SK-N-SH (cell line): ENCODE measurements at regions not wholly inside any gene's neighbourhood (a gene's known extent, or its start where the extent isn't known, plus 50 kb on each side); places are given as distances from the start of the nearest gene placed in this dataset.

Experiments
- CTCF ChIA-PET: fragments of 300-600, 350-600 bp; formaldehyde crosslinking; extraction: SDS; loops from one replicate; lab custom pipeline; 2021; lab: Yijun Ruan, JAX
- POLR2A ChIA-PET: fragments of 350-600 bp; sonication (Branson Sonifier 250); formaldehyde crosslinking; extraction: SDS; loops from one replicate; lab custom pipeline; 2020; ENCODE audit warnings: antibody characterized with exemption, inconsistent platforms; lab: Yijun Ruan, JAX
- DNase-seq: peaks from one replicate; pipeline ENCODE4 v3.0.0; 2012
- H2AFZ ChIP-seq: fragments of 200-600 bp; sonication (generic); 2 replicates; pipeline ENCODE4 v1.8.1; 2016; ENCODE audit warnings: antibody characterized with exemption, mild to moderate bottlenecking, low read depth
- H3F3A ChIP-seq: fragments of 200-600 bp; sonication (generic); replicated peaks from 2 replicates; pipeline ENCODE3; 2016; ENCODE audit warnings: antibody characterized with exemption, mild to moderate bottlenecking; ENCODE audit not compliant: insufficient read depth
- H3K27ac ChIP-seq, 2 experiments: fragments of 200-500 bp in 1 of 2; fragments of 200-600 bp in 1 of 2; sonication (Bioruptor generic) in 1 of 2; sonication (generic), shearing (Covaris generic) in 1 of 2; 2 replicates each; pipeline versions ENCODE4 v1.5.1 to v1.6.1; 2014 to 2016; ENCODE audit warnings: low read depth in 2 of 2, inconsistent platforms in 1 of 2, low read length in 1 of 2, mild to moderate bottlenecking in 1 of 2, mixed read lengths in 1 of 2
- H3K27me3 ChIP-seq: fragments of 200-600 bp; sonication (generic), shearing (Covaris generic); 2 replicates; pipeline ENCODE4 v1.6.1; 2016; ENCODE audit warnings: mixed run types; ENCODE audit not compliant: insufficient read depth
- H3K36me3 ChIP-seq, 2 experiments: fragments of 200-500 bp in 1 of 2; fragments of 200-600 bp in 1 of 2; sonication (Bioruptor generic) in 1 of 2; sonication (generic) in 1 of 2; replicated peaks in 1 of 2; 2 replicates each; pipeline versions ENCODE3 to v1.5.1; 2014 to 2016; ENCODE audit warnings: low read length in 1 of 2, mild to moderate bottlenecking in 1 of 2; ENCODE audit not compliant: insufficient read depth in 2 of 2, control insufficient read depth in 1 of 2
- H3K4me1 ChIP-seq, 2 experiments: fragments of 200-500 bp in 1 of 2; fragments of 200-600 bp in 1 of 2; sonication (Bioruptor generic) in 1 of 2; sonication (generic), shearing (Covaris generic) in 1 of 2; 2 replicates each; pipeline versions ENCODE4 v1.5.1 to v1.6.1; 2014 to 2016; ENCODE audit warnings: low read depth in 1 of 2, low read length in 1 of 2, mixed run types in 1 of 2; ENCODE audit not compliant: insufficient read depth in 2 of 2, control insufficient read depth in 1 of 2
- H3K4me2 ChIP-seq: fragments of 200-600 bp; sonication (generic), shearing (Covaris generic); 2 replicates; pipeline ENCODE4 v1.6.1; 2017; ENCODE audit warnings: mixed run types
- H3K4me3 ChIP-seq, 2 experiments: fragments of 200-500 bp in 1 of 2; fragments of 200-600 bp in 1 of 2; sonication (Bioruptor generic) in 1 of 2; sonication (generic), shearing (Covaris generic) in 1 of 2; 2 replicates each; pipeline versions ENCODE4 v1.5.1 to v1.8.1; 2014 to 2016; ENCODE audit warnings: low read depth in 2 of 2, inconsistent platforms in 1 of 2, low read length in 1 of 2, mild to moderate bottlenecking in 1 of 2, mixed read lengths in 1 of 2, moderate library complexity in 1 of 2
- H3K79me2 ChIP-seq: fragments of 200-600 bp; sonication (generic); 2 replicates; pipeline ENCODE4 v1.8.1; 2017; ENCODE audit warnings: mild to moderate bottlenecking; ENCODE audit not compliant: insufficient read depth
- H3K9ac ChIP-seq: fragments of 200-600 bp; sonication (generic); 2 replicates; pipeline ENCODE4 v1.6.1; 2017; ENCODE audit warnings: mixed run types
- H3K9me2 ChIP-seq: fragments of 200-600 bp; sonication (generic); 2 replicates; pipeline ENCODE4 v1.6.1; 2017; ENCODE audit warnings: mixed run types
- H3K9me3 ChIP-seq: fragments of 200-600 bp; sonication (generic); 2 replicates; pipeline ENCODE4 v1.6.1; 2017; ENCODE audit warnings: mixed run types, mild to moderate bottlenecking, moderate library complexity
- H4K20me1 ChIP-seq: fragments of 200-600 bp; sonication (generic); 2 replicates; pipeline ENCODE4 v1.6.1; 2017; ENCODE audit warnings: mild to moderate bottlenecking, mixed run types; ENCODE audit not compliant: insufficient read depth
- ELF1 ChIP-seq: IDR thresholded peaks from 2 replicates; pipeline ENCODE4 v1.4.0; 2012
- EP300 ChIP-seq, 2 experiments: IDR thresholded peaks; 2 replicates each; pipeline versions ENCODE4 v1.4.0 to v1.6.1; 2012; ENCODE audit warnings: borderline replicate concordance in 1 of 2, low read depth in 1 of 2, low read length in 1 of 2
- GATA2 ChIP-seq: sonication (generic); formaldehyde crosslinking; IDR thresholded peaks from 2 replicates; pipeline ENCODE4 v1.5.0; 2020; ENCODE audit warnings: mild to moderate bottlenecking, missing genetic modification reagents
- NRF1 ChIP-seq: IDR thresholded peaks from 2 replicates; pipeline ENCODE4 v1.6.1; 2012; ENCODE audit warnings: low read depth, mild to moderate bottlenecking, low read length
- POLR2AphosphoS5 ChIP-seq: IDR thresholded peaks from 2 replicates; pipeline ENCODE4 v1.6.1; 2012; ENCODE audit warnings: low read depth, low read length
- RFX5 ChIP-seq: IDR thresholded peaks from 2 replicates; pipeline ENCODE4 v1.6.1; 2012; ENCODE audit warnings: mild to moderate bottlenecking, improper control_type of control experiment, low read length
- SIN3A ChIP-seq: IDR thresholded peaks from 2 replicates; pipeline ENCODE4 v1.6.1; 2012; ENCODE audit warnings: low read depth, mild to moderate bottlenecking, low read length, moderate library complexity, borderline replicate concordance
- SMC3 ChIP-seq: IDR thresholded peaks from 2 replicates; pipeline ENCODE4 v1.6.1; 2012; ENCODE audit warnings: low read depth, low read length, improper control_type of control experiment
- TAF1 ChIP-seq: IDR thresholded peaks from 2 replicates; pipeline ENCODE4 v1.6.1; 2012; ENCODE audit warnings: low read depth, mild to moderate bottlenecking, low read length, moderate library complexity, borderline replicate concordance
- WGBS: methylation state at CpG from one replicate; pipeline ENCODE4 v1.1.6; 2017; ENCODE audit warnings: low lambda C conversion rate; 5-methylcytosine and 5-hydroxymethylcytosine counted together
- TF ChIP-seq, protein P1 (sequence below): IDR thresholded peaks from 2 replicates; pipeline ENCODE4 v1.4.0; 2012; ENCODE audit warnings: low read depth, borderline replicate concordance
- TF ChIP-seq, protein P2 (sequence below): fragments of 200-600 bp; sonication (generic); IDR thresholded peaks from 2 replicates; pipeline ENCODE4 v1.6.1; 2017; ENCODE audit warnings: antibody characterized with exemption, mild to moderate bottlenecking, moderate library complexity
- TF ChIP-seq, protein P3 (sequence below): IDR thresholded peaks from 2 replicates; pipeline ENCODE4 v1.4.0; 2012; ENCODE audit warnings: low read depth
- TF ChIP-seq, protein P4 (sequence below): fragments of 150-350 bp; IDR thresholded peaks from 2 replicates; pipeline ENCODE4 v1.6.1; 2016; ENCODE audit warnings: mild to moderate bottlenecking, low read depth, low read length
- TF ChIP-seq, protein P5 (sequence below): IDR thresholded peaks from 2 replicates; pipeline ENCODE4; 2012
- TF ChIP-seq, protein P6 (sequence below): fragments of 150-350 bp; IDR thresholded peaks from 2 replicates; pipeline ENCODE4 v1.6.1; 2017; ENCODE audit warnings: antibody characterized with exemption, low read length, low read depth, borderline replicate concordance

DNA sequence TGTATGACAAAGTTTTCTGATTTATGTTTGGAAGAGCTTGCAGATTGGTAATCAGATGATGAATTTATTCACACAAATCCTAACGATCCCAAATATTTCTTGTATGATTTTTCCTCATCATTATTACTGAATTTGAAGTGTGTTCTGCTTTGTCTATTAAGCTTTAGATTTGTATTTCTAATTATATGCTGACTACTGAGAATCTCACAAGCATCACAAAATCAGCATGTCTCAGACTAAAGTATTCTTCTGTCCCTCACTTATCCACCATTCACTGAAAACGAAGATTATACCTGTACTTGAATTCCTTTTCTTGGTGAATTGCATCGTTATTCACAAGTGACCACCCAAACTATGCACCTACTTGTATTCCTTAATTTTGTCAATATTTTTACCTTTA lies 796.3 kb upstream of the MAP3K7 start:
- WGBS = 2% methylated on average over 3 of the region's 3 CpGs
- Histone ChIP-seq H3K4me3 (no peak overlapping the region), H3K9me3 (no peaks in the 10 kb centered on the region), H3K4me1 (no peaks in the 10 kb centered on the region), H3F3A (no peaks in the 10 kb centered on the region), H3K79me2 (no peaks in the 10 kb centered on the region), H3K4me2 (no peak overlapping the region), H3K36me3 (no peaks in the 10 kb centered on the region), H3K27me3 (no peaks in the 10 kb centered on the region), H3K9me2 (no peaks in the 10 kb centered on the region), H4K20me1 (no peaks in the 10 kb centered on the region), H3K27ac (no peak overlapping the region), H3K9ac (no peak overlapping the region), H2AFZ (no peak overlapping the region)
- TF ChIP-seq, protein P1, sequence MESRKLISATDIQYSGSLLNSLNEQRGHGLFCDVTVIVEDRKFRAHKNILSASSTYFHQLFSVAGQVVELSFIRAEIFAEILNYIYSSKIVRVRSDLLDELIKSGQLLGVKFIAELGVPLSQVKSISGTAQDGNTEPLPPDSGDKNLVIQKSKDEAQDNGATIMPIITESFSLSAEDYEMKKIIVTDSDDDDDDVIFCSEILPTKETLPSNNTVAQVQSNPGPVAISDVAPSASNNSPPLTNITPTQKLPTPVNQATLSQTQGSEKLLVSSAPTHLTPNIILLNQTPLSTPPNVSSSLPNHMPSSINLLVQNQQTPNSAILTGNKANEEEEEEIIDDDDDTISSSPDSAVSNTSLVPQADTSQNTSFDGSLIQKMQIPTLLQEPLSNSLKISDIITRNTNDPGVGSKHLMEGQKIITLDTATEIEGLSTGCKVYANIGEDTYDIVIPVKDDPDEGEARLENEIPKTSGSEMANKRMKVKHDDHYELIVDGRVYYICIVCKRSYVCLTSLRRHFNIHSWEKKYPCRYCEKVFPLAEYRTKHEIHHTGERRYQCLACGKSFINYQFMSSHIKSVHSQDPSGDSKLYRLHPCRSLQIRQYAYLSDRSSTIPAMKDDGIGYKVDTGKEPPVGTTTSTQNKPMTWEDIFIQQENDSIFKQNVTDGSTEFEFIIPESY = no peak
- no peak for TF ChIP-seq RFX5
- TF ChIP-seq, protein P2, sequence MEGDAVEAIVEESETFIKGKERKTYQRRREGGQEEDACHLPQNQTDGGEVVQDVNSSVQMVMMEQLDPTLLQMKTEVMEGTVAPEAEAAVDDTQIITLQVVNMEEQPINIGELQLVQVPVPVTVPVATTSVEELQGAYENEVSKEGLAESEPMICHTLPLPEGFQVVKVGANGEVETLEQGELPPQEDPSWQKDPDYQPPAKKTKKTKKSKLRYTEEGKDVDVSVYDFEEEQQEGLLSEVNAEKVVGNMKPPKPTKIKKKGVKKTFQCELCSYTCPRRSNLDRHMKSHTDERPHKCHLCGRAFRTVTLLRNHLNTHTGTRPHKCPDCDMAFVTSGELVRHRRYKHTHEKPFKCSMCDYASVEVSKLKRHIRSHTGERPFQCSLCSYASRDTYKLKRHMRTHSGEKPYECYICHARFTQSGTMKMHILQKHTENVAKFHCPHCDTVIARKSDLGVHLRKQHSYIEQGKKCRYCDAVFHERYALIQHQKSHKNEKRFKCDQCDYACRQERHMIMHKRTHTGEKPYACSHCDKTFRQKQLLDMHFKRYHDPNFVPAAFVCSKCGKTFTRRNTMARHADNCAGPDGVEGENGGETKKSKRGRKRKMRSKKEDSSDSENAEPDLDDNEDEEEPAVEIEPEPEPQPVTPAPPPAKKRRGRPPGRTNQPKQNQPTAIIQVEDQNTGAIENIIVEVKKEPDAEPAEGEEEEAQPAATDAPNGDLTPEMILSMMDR = no peak
- ChIA-PET CTCF (no interaction called here), POLR2A (no interaction called here)
- DNase-seq = no peak

DNA sequence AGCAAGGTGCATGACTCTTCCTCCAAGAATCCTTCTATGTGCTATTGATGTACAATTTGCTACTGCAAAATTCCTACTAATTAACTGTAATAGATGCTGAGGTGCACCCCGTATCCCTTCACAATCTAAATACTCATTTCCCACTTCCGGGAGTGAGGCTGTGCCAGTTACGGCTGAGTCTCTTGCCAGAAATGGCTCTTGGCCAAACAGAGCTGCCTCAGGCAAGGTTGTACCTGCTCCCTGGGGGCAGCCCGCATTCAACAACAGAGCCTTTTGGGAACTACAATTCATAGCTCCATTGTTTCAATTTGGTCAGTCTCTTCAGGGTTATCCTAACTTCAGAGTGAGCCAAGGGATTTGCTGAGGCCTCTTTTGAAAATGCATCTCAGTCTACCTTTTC lies 789.8 kb upstream of the MAP3K7 start:
- H3K27ac ChIP-seq = no peak overlapping the region
- H3K9ac ChIP-seq = no peak overlapping the region
- no peak overlapping the region for H3K4me3 ChIP-seq
- no peaks in the 10 kb centered on the region for H3K36me3 ChIP-seq
- H3K9me3 ChIP-seq = no peaks in the 10 kb centered on the region
- DNase-seq = no peak
- H3K9me2 ChIP-seq = no peaks in the 10 kb centered on the region
- H3K4me2 ChIP-seq = no peak overlapping the region
- no peaks in the 10 kb centered on the region for H3F3A ChIP-seq
- WGBS = 11% methylated on average over 3 of the region's 4 CpGs
- POLR2A ChIA-PET = no interaction called here
- no peak for TF ChIP-seq EP300 (IDR thresholded peaks at IDR 0.05; ENCODE audit: borderline replicate concordance in 1 of 2, low read depth in 1 of 2, low read length in 1 of 2)
- no peak for TF ChIP-seq ELF1
- TF ChIP-seq TAF1 = no peak
- no peak overlapping the region for H2AFZ ChIP-seq
- CTCF ChIA-PET = no interaction called here
- no peaks in the 10 kb centered on the region for H3K79me2 ChIP-seq
- no peaks in the 10 kb centered on the region for H3K4me1 ChIP-seq
- H3K27me3 ChIP-seq = no peaks in the 10 kb centered on the region
- H4K20me1 ChIP-seq = no peaks in the 10 kb centered on the region

DNA sequence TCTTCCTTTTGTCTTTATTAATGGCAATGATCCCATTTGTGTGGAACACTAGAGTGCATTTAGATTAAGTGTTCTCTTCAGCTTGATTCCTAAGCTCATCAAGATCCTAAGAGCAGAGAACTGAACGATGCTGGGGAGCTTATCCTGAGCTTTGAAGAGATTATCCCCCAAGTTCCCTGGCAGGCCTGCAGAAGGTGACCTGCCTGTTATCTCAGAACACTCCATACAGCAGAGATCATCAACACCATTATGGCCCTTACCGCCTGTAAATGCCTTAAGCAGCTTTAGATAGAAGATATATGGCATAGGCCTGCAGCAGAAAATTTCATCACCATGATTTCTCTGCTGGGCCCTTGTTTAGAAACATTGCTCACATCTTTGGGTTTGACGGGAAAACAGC lies 779.9 kb upstream of the MAP3K7 start:
- no peaks in the 10 kb centered on the region for H3K9me3 ChIP-seq
- no peaks in the 10 kb centered on the region for H3K27me3 ChIP-seq
- no peaks in the 10 kb centered on the region for H4K20me1 ChIP-seq
- H3K4me3 ChIP-seq = no peak overlapping the region
- no peaks in the 10 kb centered on the region for H3F3A ChIP-seq
- no peak for DNase-seq
- H3K79me2 ChIP-seq = no peaks in the 10 kb centered on the region
- POLR2A ChIA-PET = no interaction called here
- CTCF ChIA-PET = interaction anchor here (1.3 kb wide), 1 partner anchor 23 kb away, joined by 3 read pairs; no protein-coding TSS in a partner anchor
- H3K4me1 ChIP-seq = no peaks in the 10 kb centered on the region
- H3K9ac ChIP-seq = no peak overlapping the region
- no peak overlapping the region for H3K4me2 ChIP-seq
- no peak overlapping the region for H2AFZ ChIP-seq
- no peaks in the 10 kb centered on the region for H3K9me2 ChIP-seq
- no peak overlapping the region for H3K27ac ChIP-seq
- H3K36me3 ChIP-seq = no peaks in the 10 kb centered on the region
- 0% methylated on average over 3 of the region's 3 CpGs for WGBS
- TF ChIP-seq, protein P3, sequence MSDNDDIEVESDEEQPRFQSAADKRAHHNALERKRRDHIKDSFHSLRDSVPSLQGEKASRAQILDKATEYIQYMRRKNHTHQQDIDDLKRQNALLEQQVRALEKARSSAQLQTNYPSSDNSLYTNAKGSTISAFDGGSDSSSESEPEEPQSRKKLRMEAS = no peak
- TF ChIP-seq SIN3A = no peak
- no peak for TF ChIP-seq SMC3
- TF ChIP-seq GATA2 (CRISPR knock-in tag) = no peak
- TF ChIP-seq, protein P4, sequence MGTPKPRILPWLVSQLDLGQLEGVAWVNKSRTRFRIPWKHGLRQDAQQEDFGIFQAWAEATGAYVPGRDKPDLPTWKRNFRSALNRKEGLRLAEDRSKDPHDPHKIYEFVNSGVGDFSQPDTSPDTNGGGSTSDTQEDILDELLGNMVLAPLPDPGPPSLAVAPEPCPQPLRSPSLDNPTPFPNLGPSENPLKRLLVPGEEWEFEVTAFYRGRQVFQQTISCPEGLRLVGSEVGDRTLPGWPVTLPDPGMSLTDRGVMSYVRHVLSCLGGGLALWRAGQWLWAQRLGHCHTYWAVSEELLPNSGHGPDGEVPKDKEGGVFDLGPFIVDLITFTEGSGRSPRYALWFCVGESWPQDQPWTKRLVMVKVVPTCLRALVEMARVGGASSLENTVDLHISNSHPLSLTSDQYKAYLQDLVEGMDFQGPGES = no peak
- TF ChIP-seq, protein P5, sequence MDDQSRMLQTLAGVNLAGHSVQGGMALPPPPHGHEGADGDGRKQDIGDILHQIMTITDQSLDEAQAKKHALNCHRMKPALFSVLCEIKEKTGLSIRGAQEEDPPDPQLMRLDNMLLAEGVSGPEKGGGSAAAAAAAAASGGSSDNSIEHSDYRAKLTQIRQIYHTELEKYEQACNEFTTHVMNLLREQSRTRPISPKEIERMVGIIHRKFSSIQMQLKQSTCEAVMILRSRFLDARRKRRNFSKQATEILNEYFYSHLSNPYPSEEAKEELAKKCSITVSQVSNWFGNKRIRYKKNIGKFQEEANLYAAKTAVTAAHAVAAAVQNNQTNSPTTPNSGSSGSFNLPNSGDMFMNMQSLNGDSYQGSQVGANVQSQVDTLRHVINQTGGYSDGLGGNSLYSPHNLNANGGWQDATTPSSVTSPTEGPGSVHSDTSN = no peak
- no peak for TF ChIP-seq POLR2AphosphoS5
- TF ChIP-seq RFX5 = no peak
- TF ChIP-seq, protein P6, sequence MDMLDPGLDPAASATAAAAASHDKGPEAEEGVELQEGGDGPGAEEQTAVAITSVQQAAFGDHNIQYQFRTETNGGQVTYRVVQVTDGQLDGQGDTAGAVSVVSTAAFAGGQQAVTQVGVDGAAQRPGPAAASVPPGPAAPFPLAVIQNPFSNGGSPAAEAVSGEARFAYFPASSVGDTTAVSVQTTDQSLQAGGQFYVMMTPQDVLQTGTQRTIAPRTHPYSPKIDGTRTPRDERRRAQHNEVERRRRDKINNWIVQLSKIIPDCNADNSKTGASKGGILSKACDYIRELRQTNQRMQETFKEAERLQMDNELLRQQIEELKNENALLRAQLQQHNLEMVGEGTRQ = no peak
- no peak for TF ChIP-seq NRF1
